ENCODE measurements at regions not wholly inside any gene's neighbourhood (a gene's known extent, or its start where the extent isn't known, plus 50 kb on each side); places are given as distances from the start of the nearest gene placed in this dataset.

DNA sequence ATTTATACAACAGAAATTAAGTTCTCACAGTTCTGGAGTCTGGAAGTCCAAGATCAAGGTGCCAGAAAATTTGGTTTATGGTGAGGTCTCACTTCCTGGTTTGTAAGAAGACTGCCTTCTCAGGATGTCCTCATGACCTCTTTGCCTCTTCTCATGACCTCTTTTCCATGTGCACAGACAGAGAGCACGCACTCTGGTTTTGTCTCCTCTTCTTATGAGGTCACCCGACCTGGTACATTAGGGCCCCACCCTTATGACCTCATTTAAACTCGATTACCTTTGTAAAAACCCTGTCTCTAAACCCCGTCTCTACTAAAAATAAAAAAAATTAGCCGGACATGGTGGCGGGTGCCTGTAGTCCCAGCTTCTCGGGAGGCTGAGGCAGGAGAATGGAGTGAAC lies 155.9 kb downstream of the KIT start:
- TF ChIP-seq EZH2 (optimal IDR thresholded peaks at IDR 0.05; ENCODE audit: low read depth, low read length) = no peak
- TF ChIP-seq, protein P1, sequence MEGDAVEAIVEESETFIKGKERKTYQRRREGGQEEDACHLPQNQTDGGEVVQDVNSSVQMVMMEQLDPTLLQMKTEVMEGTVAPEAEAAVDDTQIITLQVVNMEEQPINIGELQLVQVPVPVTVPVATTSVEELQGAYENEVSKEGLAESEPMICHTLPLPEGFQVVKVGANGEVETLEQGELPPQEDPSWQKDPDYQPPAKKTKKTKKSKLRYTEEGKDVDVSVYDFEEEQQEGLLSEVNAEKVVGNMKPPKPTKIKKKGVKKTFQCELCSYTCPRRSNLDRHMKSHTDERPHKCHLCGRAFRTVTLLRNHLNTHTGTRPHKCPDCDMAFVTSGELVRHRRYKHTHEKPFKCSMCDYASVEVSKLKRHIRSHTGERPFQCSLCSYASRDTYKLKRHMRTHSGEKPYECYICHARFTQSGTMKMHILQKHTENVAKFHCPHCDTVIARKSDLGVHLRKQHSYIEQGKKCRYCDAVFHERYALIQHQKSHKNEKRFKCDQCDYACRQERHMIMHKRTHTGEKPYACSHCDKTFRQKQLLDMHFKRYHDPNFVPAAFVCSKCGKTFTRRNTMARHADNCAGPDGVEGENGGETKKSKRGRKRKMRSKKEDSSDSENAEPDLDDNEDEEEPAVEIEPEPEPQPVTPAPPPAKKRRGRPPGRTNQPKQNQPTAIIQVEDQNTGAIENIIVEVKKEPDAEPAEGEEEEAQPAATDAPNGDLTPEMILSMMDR (IDR thresholded peaks at IDR 0.05; ENCODE audit: low read length) = no peak

Data from MM.1S (cell line).